Thoracic aorta (tissue), 2 donors: ENCODE measurements at regions not wholly inside any gene's neighbourhood (a gene's known extent, or its start where the extent isn't known, plus 50 kb on each side); places are given as distances from the start of the nearest gene placed in this dataset.

Source experiments
- ATAC-seq: fragments of 150-250 bp; one replicate; pipeline ENCODE4 v1.8.0; 2017; ENCODE audit warnings: low read depth; ENCODE audit not compliant: insufficient number of reproducible peaks, low FRiP score
- DNase-seq: peaks from one replicate; pipeline ENCODE4 v3.0.0-alpha.2; 2020; ENCODE audit warnings: low spot score
- H3K27ac ChIP-seq, 2 donors: fragments of 200-600 bp; sonication (generic); 1 replicate in 1 of 2; 2 replicates in 1 of 2; pipeline ENCODE4 v1.5.1; 2016; ENCODE audit warnings: mild to moderate bottlenecking in 2 of 2, moderate library complexity in 2 of 2
- H3K27me3 ChIP-seq: fragments of 200-600 bp; sonication (generic); replicated peaks from 2 replicates; pipeline ENCODE4 v1.6.0; 2016; ENCODE audit warnings: mild to moderate bottlenecking; ENCODE audit not compliant: insufficient read depth
- H3K36me3 ChIP-seq: fragments of 200-600 bp; sonication (generic); one replicate; pipeline ENCODE4 v1.5.1; 2016
- H3K4me1 ChIP-seq, 2 donors: fragments of 200-600 bp; sonication (generic); 1 replicate in 1 of 2; 2 replicates in 1 of 2; pipeline versions ENCODE4 v1.5.1 to v1.6.0; 2016; ENCODE audit warnings: low read depth in 2 of 2, mild to moderate bottlenecking in 1 of 2; ENCODE audit not compliant: control insufficient read depth in 1 of 2
- H3K4me3 ChIP-seq: fragments of 200-600 bp; sonication (generic); 2 replicates; pipeline ENCODE4 v1.5.1; 2016; ENCODE audit warnings: mild to moderate bottlenecking
- H3K9me3 ChIP-seq: fragments of 200-600 bp; sonication (generic); 2 replicates; pipeline ENCODE4 v1.5.1; 2016
- CTCF ChIP-seq: fragments of 200-600 bp; sonication (generic); IDR thresholded peaks from one replicate; pipeline ENCODE4 v1.5.1; 2019; ENCODE audit warnings: antibody characterized with exemption

- Histone ChIP-seq H3K9me3 (no peaks in the 10 kb centered on the region), H3K36me3 (no peaks in the 10 kb centered on the region), H3K4me3 (no peak overlapping the region), H3K27ac (no peak overlapping the region), H3K4me1 (peaks cover 0 to 9% of the 10 kb centered on the region in 2 donors), H3K27me3 (no peaks in the 10 kb centered on the region)
- ATAC-seq (no peak), DNase-seq (no peak)
- no peak for TF ChIP-seq CTCF
Measured at GRCh38 chr2:220556658-220557057, 929.2 kb downstream of the SLC4A3 start.

- ATAC-seq, result no peak
- Histone ChIP-seq H3K36me3 (no peaks in the 10 kb centered on the region), H3K27ac (no peak overlapping the region), H3K9me3 (no peaks in the 10 kb centered on the region), H3K4me3 (no peak overlapping the region), H3K27me3 (no peaks in the 10 kb centered on the region), H3K4me1 (no peaks in the 10 kb centered on the region)
- no peak for TF ChIP-seq CTCF
- no peak for DNase-seq
Measured at GRCh38 chr2:220560192-220560591, 932.8 kb downstream of the SLC4A3 start.

GRCh38 chr2:220562375-220563140 is 935.1 kb downstream of the SLC4A3 start:
- no peak for DNase-seq
- Histone ChIP-seq H3K4me1 (no peaks in the 10 kb centered on the region), H3K4me3 (no peak overlapping the region), H3K36me3 (no peaks in the 10 kb centered on the region), H3K9me3 (no peaks in the 10 kb centered on the region), H3K27ac (no peak overlapping the region), H3K27me3 (no peaks in the 10 kb centered on the region)
- TF ChIP-seq CTCF, result no peak
- ATAC-seq, result no peak

- Histone ChIP-seq H3K4me1 (no peaks in the 10 kb centered on the region), H3K27me3 (no peaks in the 10 kb centered on the region), H3K36me3 (no peaks in the 10 kb centered on the region), H3K9me3 (no peaks in the 10 kb centered on the region), H3K27ac (no peak overlapping the region), H3K4me3 (no peak overlapping the region)
- TF ChIP-seq CTCF, result no peak
- ATAC-seq (no peak), DNase-seq (no peak)
Measured at GRCh38 chr2:220568296-220568695, 940.9 kb downstream of the SLC4A3 start.

GRCh38 chr2:220569112-220569897 is 941.9 kb downstream of the SLC4A3 start:
- ATAC-seq (no peak), DNase-seq (no peak)
- TF ChIP-seq CTCF, result no peak
- no peak overlapping the region for H3K4me3 ChIP-seq
- no peak overlapping the region for H3K27ac ChIP-seq
- H3K36me3 ChIP-seq, result no peaks in the 10 kb centered on the region
- no peaks in the 10 kb centered on the region for H3K9me3 ChIP-seq
- no peaks in the 10 kb centered on the region for H3K27me3 ChIP-seq
- H3K4me1 ChIP-seq, result no peaks in the 10 kb centered on the region
